ENCODE measurements at regions not wholly inside any gene's neighbourhood (a gene's known extent, or its start where the extent isn't known, plus 50 kb on each side); places are given as distances from the start of the nearest gene placed in this dataset.

DNA sequence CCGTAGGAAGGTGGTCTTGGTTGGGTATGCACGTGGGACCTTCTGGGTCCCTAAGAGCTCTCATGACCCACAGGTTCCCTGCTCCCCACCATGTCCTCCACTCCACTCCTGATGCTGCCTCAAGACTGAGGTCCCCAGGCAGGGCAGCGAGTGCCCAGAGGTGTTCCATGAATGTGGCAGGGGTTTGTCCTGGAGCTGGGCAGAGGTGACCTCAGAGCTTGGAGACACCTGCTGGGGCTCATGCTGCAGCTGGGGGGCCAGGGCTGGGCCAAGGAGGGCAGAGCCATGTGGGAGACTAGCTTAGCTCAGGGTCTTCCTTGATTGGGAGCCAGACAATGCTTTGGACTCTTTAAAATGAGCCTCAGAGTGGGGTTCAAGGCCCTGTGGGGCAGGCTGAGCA is 74.0 kb upstream of the PITX1 start:
- Histone ChIP-seq H3K36me3 (no peaks in the 10 kb centered on the region), H3K4me1 (peaks cover 0 to 3% (median 0%) of the 10 kb centered on the region in 4 donors), H3K9me3 (no peaks in the 10 kb centered on the region), H3K4me3 (no peak overlapping the region), H3K27me3 (no peaks in the 10 kb centered on the region), H3K27ac (no peak overlapping the region)
- WGBS, 2 donors, result 86 to 100% methylated on average over 2 to 3 of the region's 3 CpGs
- TF ChIP-seq, protein P1, sequence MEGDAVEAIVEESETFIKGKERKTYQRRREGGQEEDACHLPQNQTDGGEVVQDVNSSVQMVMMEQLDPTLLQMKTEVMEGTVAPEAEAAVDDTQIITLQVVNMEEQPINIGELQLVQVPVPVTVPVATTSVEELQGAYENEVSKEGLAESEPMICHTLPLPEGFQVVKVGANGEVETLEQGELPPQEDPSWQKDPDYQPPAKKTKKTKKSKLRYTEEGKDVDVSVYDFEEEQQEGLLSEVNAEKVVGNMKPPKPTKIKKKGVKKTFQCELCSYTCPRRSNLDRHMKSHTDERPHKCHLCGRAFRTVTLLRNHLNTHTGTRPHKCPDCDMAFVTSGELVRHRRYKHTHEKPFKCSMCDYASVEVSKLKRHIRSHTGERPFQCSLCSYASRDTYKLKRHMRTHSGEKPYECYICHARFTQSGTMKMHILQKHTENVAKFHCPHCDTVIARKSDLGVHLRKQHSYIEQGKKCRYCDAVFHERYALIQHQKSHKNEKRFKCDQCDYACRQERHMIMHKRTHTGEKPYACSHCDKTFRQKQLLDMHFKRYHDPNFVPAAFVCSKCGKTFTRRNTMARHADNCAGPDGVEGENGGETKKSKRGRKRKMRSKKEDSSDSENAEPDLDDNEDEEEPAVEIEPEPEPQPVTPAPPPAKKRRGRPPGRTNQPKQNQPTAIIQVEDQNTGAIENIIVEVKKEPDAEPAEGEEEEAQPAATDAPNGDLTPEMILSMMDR (IDR thresholded peaks at IDR 0.05), result no peak
- TF ChIP-seq POLR2A (IDR thresholded peaks at IDR 0.05) (no peak), EP300 (IDR thresholded peaks at IDR 0.05) (no peak)
- DNase-seq (ENCODE audit: low spot score in 2 of 2), result no peak

DNA sequence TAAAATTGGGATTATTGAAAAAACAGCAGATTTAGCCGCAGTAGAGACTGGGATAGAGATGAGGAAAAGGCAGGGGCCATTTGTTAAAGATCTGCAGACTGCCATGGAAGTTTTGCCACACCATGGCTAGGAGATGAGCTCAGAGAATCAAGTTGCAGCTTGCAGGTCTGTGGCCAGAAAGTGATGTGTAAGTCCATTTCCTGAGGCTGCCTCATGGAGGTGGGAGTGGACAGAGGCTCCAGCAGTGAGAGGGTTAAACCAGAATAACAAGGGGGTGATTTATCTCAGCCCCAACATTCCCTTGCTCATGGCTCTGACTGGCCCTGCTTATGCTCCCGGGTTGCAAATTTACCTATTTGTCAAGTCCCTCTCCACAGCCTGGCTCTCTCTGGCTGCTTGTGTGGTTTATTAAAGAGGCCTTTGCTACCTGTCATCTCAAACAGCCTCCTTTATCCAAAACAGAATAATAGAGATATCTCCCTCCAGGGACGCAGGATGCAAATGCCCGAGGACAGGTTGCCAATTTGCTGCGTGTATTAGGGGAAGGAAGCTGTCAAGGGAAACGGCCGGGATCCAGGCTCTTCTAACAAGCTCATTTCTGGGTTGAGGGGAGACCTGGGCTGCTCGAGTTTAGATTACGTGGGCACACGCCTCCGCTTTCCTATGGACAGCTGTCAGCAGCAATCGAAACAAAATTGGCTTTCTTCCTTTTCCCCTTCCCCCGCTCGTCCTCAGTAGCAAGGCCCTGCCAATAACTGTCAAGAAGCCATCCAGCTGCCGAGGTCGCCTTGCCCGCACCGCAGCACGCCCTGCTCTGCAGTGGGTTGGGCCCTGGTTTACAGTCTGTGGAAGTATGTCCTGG is 72.8 kb upstream of the PITX1 start:
- no peaks in the 10 kb centered on the region for H3K36me3 ChIP-seq
- no peak overlapping the region for H3K4me3 ChIP-seq
- no peak for TF ChIP-seq POLR2A (IDR thresholded peaks at IDR 0.05)
- TF ChIP-seq, protein P1 (IDR thresholded peaks at IDR 0.05), result no peak
- TF ChIP-seq EP300 (IDR thresholded peaks at IDR 0.05), result no peak
- no peaks in the 10 kb centered on the region for H3K27me3 ChIP-seq
- 46 to 50% methylated on average over 18 to 19 of the region's 19 CpGs for WGBS, 2 donors
- no peaks in the 10 kb centered on the region for H3K9me3 ChIP-seq
- DNase-seq (ENCODE audit: low spot score in 2 of 2), result no peak
- H3K4me1 ChIP-seq, result no peaks in the 10 kb centered on the region
- no peak overlapping the region for H3K27ac ChIP-seq

GRCh38 chr5:135106136-135106535 is 72.1 kb upstream of the PITX1 start:
- Histone ChIP-seq H3K9me3 (no peaks in the 10 kb centered on the region), H3K36me3 (no peaks in the 10 kb centered on the region), H3K4me3 (no peak overlapping the region), H3K4me1 (no peaks in the 10 kb centered on the region), H3K27me3 (no peaks in the 10 kb centered on the region), H3K27ac (no peak overlapping the region)
- no peak for DNase-seq (ENCODE audit: low spot score in 2 of 2)
- 67 to 78% methylated on average over 3 of the region's 3 CpGs for WGBS, 2 donors
- TF ChIP-seq, protein P1 (IDR thresholded peaks at IDR 0.05), result no peak
- TF ChIP-seq POLR2A (IDR thresholded peaks at IDR 0.05) (no peak), EP300 (IDR thresholded peaks at IDR 0.05) (no peak)

GRCh38 chr5:135105105-135105484 is 71.1 kb upstream of the PITX1 start:
- no peak overlapping the region for H3K27ac ChIP-seq
- no peaks in the 10 kb centered on the region for H3K9me3 ChIP-seq
- no peaks in the 10 kb centered on the region for H3K27me3 ChIP-seq
- H3K4me3 ChIP-seq, result no peak overlapping the region
- WGBS, 2 donors, result 91 to 100% methylated on average over 3 of the region's 3 CpGs
- no peak for DNase-seq (ENCODE audit: low spot score in 2 of 2)
- no peaks in the 10 kb centered on the region for H3K36me3 ChIP-seq
- H3K4me1 ChIP-seq, result no peaks in the 10 kb centered on the region
- TF ChIP-seq POLR2A (IDR thresholded peaks at IDR 0.05), result no peak
- TF ChIP-seq, protein P1 (IDR thresholded peaks at IDR 0.05), result no peak
- no peak for TF ChIP-seq EP300 (IDR thresholded peaks at IDR 0.05)

- no peak for DNase-seq (ENCODE audit: low spot score in 2 of 2)
- no peaks in the 10 kb centered on the region for H3K9me3 ChIP-seq
- TF ChIP-seq, protein P1 (IDR thresholded peaks at IDR 0.05), result no peak
- TF ChIP-seq EP300 (IDR thresholded peaks at IDR 0.05) (no peak), POLR2A (IDR thresholded peaks at IDR 0.05) (no peak)
- 70 to 75% methylated on average over 7 of the region's 7 CpGs for WGBS, 2 donors
- no peaks in the 10 kb centered on the region for H3K4me1 ChIP-seq
- H3K27me3 ChIP-seq, result no peaks in the 10 kb centered on the region
- H3K27ac ChIP-seq, result no peak overlapping the region
- no peaks in the 10 kb centered on the region for H3K36me3 ChIP-seq
- H3K4me3 ChIP-seq, result no peak overlapping the region
These were observed 69.5 kb upstream of the PITX1 start for GRCh38 chr5:135103575-135103853.
